ENCODE measurements at regions not wholly inside any gene's neighbourhood (a gene's known extent, or its start where the extent isn't known, plus 50 kb on each side); places are given as distances from the start of the nearest gene placed in this dataset.

DNA sequence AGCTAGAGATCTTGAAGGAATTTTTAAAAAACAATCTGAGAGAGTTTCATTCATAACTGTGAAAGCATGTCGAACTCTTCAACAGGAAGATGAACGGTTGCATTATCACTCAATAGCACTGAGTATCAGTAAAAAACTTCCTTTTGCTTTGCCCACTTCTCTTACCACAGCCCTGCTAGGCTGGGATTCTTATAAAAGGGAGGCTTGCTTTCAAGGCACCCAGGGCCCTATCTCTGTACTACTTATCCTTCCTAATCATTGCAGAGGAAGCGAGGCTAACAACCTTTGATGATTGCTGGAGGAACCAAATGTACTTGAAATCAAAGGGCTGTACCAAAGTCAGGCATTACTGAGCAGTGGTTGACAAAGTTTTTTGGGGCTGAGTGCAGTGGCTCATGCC lies 71.2 kb downstream of the SNRPE start:
- TF ChIP-seq, protein P1, sequence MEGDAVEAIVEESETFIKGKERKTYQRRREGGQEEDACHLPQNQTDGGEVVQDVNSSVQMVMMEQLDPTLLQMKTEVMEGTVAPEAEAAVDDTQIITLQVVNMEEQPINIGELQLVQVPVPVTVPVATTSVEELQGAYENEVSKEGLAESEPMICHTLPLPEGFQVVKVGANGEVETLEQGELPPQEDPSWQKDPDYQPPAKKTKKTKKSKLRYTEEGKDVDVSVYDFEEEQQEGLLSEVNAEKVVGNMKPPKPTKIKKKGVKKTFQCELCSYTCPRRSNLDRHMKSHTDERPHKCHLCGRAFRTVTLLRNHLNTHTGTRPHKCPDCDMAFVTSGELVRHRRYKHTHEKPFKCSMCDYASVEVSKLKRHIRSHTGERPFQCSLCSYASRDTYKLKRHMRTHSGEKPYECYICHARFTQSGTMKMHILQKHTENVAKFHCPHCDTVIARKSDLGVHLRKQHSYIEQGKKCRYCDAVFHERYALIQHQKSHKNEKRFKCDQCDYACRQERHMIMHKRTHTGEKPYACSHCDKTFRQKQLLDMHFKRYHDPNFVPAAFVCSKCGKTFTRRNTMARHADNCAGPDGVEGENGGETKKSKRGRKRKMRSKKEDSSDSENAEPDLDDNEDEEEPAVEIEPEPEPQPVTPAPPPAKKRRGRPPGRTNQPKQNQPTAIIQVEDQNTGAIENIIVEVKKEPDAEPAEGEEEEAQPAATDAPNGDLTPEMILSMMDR (IDR thresholded peaks at IDR 0.05), result no peak
- TF ChIP-seq POLR2A (IDR thresholded peaks at IDR 0.05) (no peak), POLR2AphosphoS5 (IDR thresholded peaks at IDR 0.05) (no peak), EP300 (IDR thresholded peaks at IDR 0.05) (no peak)

All from gastroesophageal sphincter (tissue), 3 donors.